K562 (cell line): ENCODE measurements at regions not wholly inside any gene's neighbourhood (a gene's known extent, or its start where the extent isn't known, plus 50 kb on each side); places are given as distances from the start of the nearest gene placed in this dataset.

ENCODE experiments used
- ATAC-seq: fragments of 200-7000 bp; cut with Tn5 transposase; 3 replicates; pipeline ENCODE4 v1.9.1; 2020; ENCODE audit warnings: moderate library complexity
- BruUV-seq: library from RNA; stranded (reverse); fragments of 400-500 nt; replicated peaks from 2 replicates; lab custom pipeline; 2021; lab: Mats Ljungman, UMichigan
- CTCF ChIA-PET: fragments of 300-600 bp; formaldehyde crosslinking; extraction: SDS; loops from one replicate; lab custom pipeline; 2021; ENCODE audit warnings: low intra/inter-chr PET ratio; lab: Yijun Ruan, JAX
- POLR2A ChIA-PET: fragments of 300-600, 350-650 bp; sonication (Branson Sonifier 250); formaldehyde crosslinking; extraction: SDS; loops from one replicate; lab custom pipeline; 2021; ENCODE audit warnings: antibody characterized with exemption, inconsistent platforms; lab: Yijun Ruan, JAX
- DNase-seq, 4 experiments: peaks; one replicate each; pipeline versions ENCODE4 v3.0.0 to v3.0.0-alpha.2; 2011 to 2018; ENCODE audit warnings: low spot score in 3 of 4, mixed read lengths in 3 of 4; ENCODE audit errors: extremely low read depth in 1 of 4
- FAIRE-seq: peaks from 2 replicates; lab custom pipeline; 2011; peaks lifted over from hg19 to GRCh38; lab: Jason Lieb, UNC
- H2AFZ ChIP-seq: 2 replicates; pipeline ENCODE4 v1.6.0; 2011; ENCODE audit warnings: low read depth, low read length, control low read depth, inconsistent platforms
- H3K27ac ChIP-seq: fragments of 200-600 bp; 3 replicates; pipeline ENCODE4 v1.8.0; 2011; ENCODE audit warnings: low read depth, mild to moderate bottlenecking, control low read depth, inconsistent platforms, low read length, moderate library complexity, mixed read lengths; ENCODE audit errors: extremely low read depth
- H3K27me3 ChIP-seq, 2 experiments: fragments of 300-600 bp in 1 of 2; 2 replicates in 1 of 2; 3 replicates in 1 of 2; pipeline versions ENCODE4 v1.6.0 to v1.8.0; 2011; ENCODE audit warnings: inconsistent platforms in 2 of 2, low read length in 2 of 2, mild to moderate bottlenecking in 1 of 2, mixed read lengths in 1 of 2, moderate library complexity in 1 of 2; ENCODE audit not compliant: control insufficient read depth in 2 of 2, insufficient read depth in 2 of 2
- H3K36me3 ChIP-seq: fragments of 300-600 bp; 3 replicates; pipeline ENCODE4 v1.8.0; 2011; ENCODE audit warnings: mild to moderate bottlenecking, low read length, inconsistent platforms; ENCODE audit not compliant: control insufficient read depth, insufficient read depth
- H3K4me1 ChIP-seq, 2 experiments: fragments of 200-600 bp in 1 of 2; replicated peaks in 1 of 2; 2 replicates in 1 of 2; 3 replicates in 1 of 2; pipeline versions ENCODE4 v1.5.1 to v1.8.0; 2011; ENCODE audit warnings: inconsistent platforms in 2 of 2, low read length in 2 of 2, mild to moderate bottlenecking in 1 of 2, mixed read lengths in 1 of 2, moderate library complexity in 1 of 2; ENCODE audit not compliant: control insufficient read depth in 2 of 2, insufficient read depth in 2 of 2
- H3K4me2 ChIP-seq: 2 replicates; pipeline ENCODE4 v1.6.1; 2011; ENCODE audit warnings: low read length, control low read depth, inconsistent platforms, mixed read lengths; ENCODE audit not compliant: insufficient read depth
- H3K4me3 ChIP-seq: fragments of 200-600 bp; sonication (generic), shearing (Covaris generic); 2 replicates; pipeline ENCODE4 v1.5.1; 2016; ENCODE audit warnings: control low read depth, inconsistent platforms
- H3K79me2 ChIP-seq: fragments of 200-600 bp; 3 replicates; pipeline ENCODE4 v1.8.0; 2011; ENCODE audit warnings: low read length, inconsistent platforms; ENCODE audit not compliant: control insufficient read depth, insufficient read depth
- H3K9ac ChIP-seq, 2 experiments: 2 replicates each; pipeline versions ENCODE4 v1.6.0 to v1.6.1; 2011; ENCODE audit warnings: low read depth in 2 of 2, low read length in 2 of 2, control low read depth in 1 of 2, inconsistent platforms in 1 of 2, mild to moderate bottlenecking in 1 of 2, mixed read lengths in 1 of 2; ENCODE audit not compliant: insufficient read depth in 1 of 2
- H3K9me1 ChIP-seq: one replicate; pipeline ENCODE4 v1.6.0; 2011; ENCODE audit warnings: inconsistent platforms, mild to moderate bottlenecking, low read length, moderate library complexity; ENCODE audit not compliant: control insufficient read depth, insufficient read depth
- H3K9me3 ChIP-seq: replicated peaks from 2 replicates; pipeline ENCODE4 v1.5.1; 2011; ENCODE audit warnings: low read depth, low read length, inconsistent platforms; ENCODE audit not compliant: control insufficient read depth, insufficient read depth
- H4K20me1 ChIP-seq: replicated peaks from 2 replicates; pipeline ENCODE4 v1.6.1; 2011; ENCODE audit warnings: low read length, inconsistent platforms, mixed read lengths; ENCODE audit not compliant: control insufficient read depth, insufficient read depth
- CEBPB ChIP-seq: fragments of 450-650 bp; IDR thresholded peaks from 2 replicates; pipeline ENCODE4 v1.6.1; 2016; ENCODE audit warnings: missing genetic modification characterization, missing compliant biosample characterization
- FOXK1 ChIP-seq: sonication (generic); formaldehyde crosslinking; IDR thresholded peaks from 2 replicates; pipeline ENCODE4 v1.8.0; 2022; ENCODE audit warnings: missing genetic modification reagents, mild to moderate bottlenecking, borderline replicate concordance
- KDM5B ChIP-seq: fragments of 200-600 bp; sonication (generic); IDR thresholded peaks from 2 replicates; pipeline ENCODE4 v1.6.1; 2012; ENCODE audit warnings: low read depth, mild to moderate bottlenecking, moderate library complexity, low read length, control low read depth, inconsistent platforms; ENCODE audit not compliant: insufficient replicate concordance
- MTA3 ChIP-seq: fragments of 450-650 bp; formaldehyde crosslinking; IDR thresholded peaks from 2 replicates; pipeline ENCODE4 v1.6.1; 2017; ENCODE audit warnings: mild to moderate bottlenecking, borderline replicate concordance
- NR3C1 ChIP-seq: sonication (generic); formaldehyde crosslinking; IDR thresholded peaks from 2 replicates; pipeline ENCODE4 v1.8.1; 2022; ENCODE audit warnings: missing genetic modification reagents
- POLR2H ChIP-seq: IDR thresholded peaks from 2 replicates; pipeline ENCODE4 v1.6.1; 2016; ENCODE audit warnings: missing genetic modification characterization, low read depth, mild to moderate bottlenecking, control low read depth, missing compliant biosample characterization, moderate library complexity
- SIN3B ChIP-seq: fragments of 450-650 bp; IDR thresholded peaks from 2 replicates; pipeline ENCODE4 v1.6.1; 2017; ENCODE audit warnings: low read depth, mild to moderate bottlenecking, moderate library complexity
- SLC30A9 ChIP-seq: fragments of 250-450 bp; sonication (Bioruptor Pico); IDR thresholded peaks from 2 replicates; pipeline ENCODE4 v1.8.0; 2022; ENCODE audit warnings: mild to moderate bottlenecking, moderate library complexity
- SMAD3 ChIP-seq: fragments of 450-650 bp; formaldehyde crosslinking; conservative IDR thresholded peaks from 2 replicates; pipeline ENCODE4 v1.4.0; 2020; ENCODE audit warnings: mild to moderate bottlenecking
- ZNF324 ChIP-seq: fragments of 250-450 bp; sonication (Bioruptor Pico); IDR thresholded peaks from 2 replicates; pipeline ENCODE4 v1.4.0; 2020; ENCODE audit warnings: mild to moderate bottlenecking
- ZNF583 ChIP-seq: fragments of 250-450 bp; sonication (Bioruptor Pico); IDR thresholded peaks from 2 replicates; pipeline ENCODE4 v1.4.0; 2020
- WGBS: fragments of 100-300 bp; shearing (Covaris generic); methylation state at CpG from one replicate; pipeline ENCODE4 v1.1.6; 2016; ENCODE audit warnings: low coverage, mixed read lengths; ENCODE audit not compliant: insufficient coverage; ENCODE audit errors: missing lambda C conversion rate; 5-methylcytosine and 5-hydroxymethylcytosine counted together
- in situ Hi-C: fragments of 300-500 bp; cut with MboI; formaldehyde crosslinking; loops from 4 replicates; pipeline ENCODE4 v1.15.0; 2018; ENCODE audit warnings: inconsistent platforms, mixed read lengths
- intact Hi-C: fragments of 100-400 bp; cut with micrococcal nuclease; formaldehyde crosslinking; loops from 2 replicates; pipeline ENCODE4 v1.14.2; 2022
- TF ChIP-seq, protein P1 (sequence below): fragments of 200-800 bp; sonication (Bioruptor generic); IDR thresholded peaks from 2 replicates; pipeline ENCODE4 v1.6.1; 2016; ENCODE audit warnings: missing genetic modification characterization, missing compliant biosample characterization
- TF ChIP-seq, protein P2 (sequence below): fragments of 250-450 bp; sonication (Bioruptor Pico); IDR thresholded peaks from 2 replicates; pipeline ENCODE4 v1.6.1; 2021; ENCODE audit warnings: mild to moderate bottlenecking

DNA sequence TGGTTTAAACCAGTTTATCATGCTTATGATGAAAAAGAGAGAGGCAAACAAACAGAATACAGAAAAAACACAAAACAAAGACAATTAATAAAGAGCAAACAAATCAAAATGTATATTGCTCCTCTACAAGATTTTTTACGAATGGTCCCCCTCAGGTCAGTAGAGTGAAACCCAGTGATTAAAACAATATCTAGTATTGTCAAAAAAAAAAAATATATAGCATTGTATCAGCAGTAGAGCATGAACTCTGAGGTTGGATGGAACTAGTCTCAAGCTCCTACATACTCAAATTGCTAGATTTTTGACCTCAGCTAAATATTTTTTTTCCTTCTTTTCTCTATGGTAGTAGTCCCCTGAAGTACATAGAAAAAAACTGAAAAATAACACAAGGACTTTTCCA, 290.3 kb upstream of the LUZP2 start:
- 0% methylated on average over 1 of the region's 1 CpG for WGBS
- no peak for FAIRE-seq
- Histone ChIP-seq H2AFZ (no peak overlapping the region), H3K9me3 (no peaks in the 10 kb centered on the region), H3K9ac (no peak overlapping the region), H4K20me1 (no peaks in the 10 kb centered on the region), H3K9me1 (no peaks in the 10 kb centered on the region), H3K79me2 (no peaks in the 10 kb centered on the region), H3K4me3 (no peak overlapping the region), H3K27me3 (no peaks in the 10 kb centered on the region), H3K4me2 (no peak overlapping the region), H3K4me1 (no peaks in the 10 kb centered on the region), H3K27ac (no peak overlapping the region), H3K36me3 (no peaks in the 10 kb centered on the region)
- BruUV-seq = no TSS peak
- intact Hi-C loops = no loop called here
- TF ChIP-seq KDM5B (no peak), SLC30A9 (CRISPR knock-in tag) (no peak), ZNF583 (no peak), SMAD3 (no peak), POLR2H (tag) (no peak), MTA3 (no peak), NR3C1 (no peak), ZNF324 (CRISPR knock-in tag) (no peak), CEBPB (tag) (no peak), SIN3B (no peak), FOXK1 (CRISPR knock-in tag) (no peak)
- TF ChIP-seq, protein P1, sequence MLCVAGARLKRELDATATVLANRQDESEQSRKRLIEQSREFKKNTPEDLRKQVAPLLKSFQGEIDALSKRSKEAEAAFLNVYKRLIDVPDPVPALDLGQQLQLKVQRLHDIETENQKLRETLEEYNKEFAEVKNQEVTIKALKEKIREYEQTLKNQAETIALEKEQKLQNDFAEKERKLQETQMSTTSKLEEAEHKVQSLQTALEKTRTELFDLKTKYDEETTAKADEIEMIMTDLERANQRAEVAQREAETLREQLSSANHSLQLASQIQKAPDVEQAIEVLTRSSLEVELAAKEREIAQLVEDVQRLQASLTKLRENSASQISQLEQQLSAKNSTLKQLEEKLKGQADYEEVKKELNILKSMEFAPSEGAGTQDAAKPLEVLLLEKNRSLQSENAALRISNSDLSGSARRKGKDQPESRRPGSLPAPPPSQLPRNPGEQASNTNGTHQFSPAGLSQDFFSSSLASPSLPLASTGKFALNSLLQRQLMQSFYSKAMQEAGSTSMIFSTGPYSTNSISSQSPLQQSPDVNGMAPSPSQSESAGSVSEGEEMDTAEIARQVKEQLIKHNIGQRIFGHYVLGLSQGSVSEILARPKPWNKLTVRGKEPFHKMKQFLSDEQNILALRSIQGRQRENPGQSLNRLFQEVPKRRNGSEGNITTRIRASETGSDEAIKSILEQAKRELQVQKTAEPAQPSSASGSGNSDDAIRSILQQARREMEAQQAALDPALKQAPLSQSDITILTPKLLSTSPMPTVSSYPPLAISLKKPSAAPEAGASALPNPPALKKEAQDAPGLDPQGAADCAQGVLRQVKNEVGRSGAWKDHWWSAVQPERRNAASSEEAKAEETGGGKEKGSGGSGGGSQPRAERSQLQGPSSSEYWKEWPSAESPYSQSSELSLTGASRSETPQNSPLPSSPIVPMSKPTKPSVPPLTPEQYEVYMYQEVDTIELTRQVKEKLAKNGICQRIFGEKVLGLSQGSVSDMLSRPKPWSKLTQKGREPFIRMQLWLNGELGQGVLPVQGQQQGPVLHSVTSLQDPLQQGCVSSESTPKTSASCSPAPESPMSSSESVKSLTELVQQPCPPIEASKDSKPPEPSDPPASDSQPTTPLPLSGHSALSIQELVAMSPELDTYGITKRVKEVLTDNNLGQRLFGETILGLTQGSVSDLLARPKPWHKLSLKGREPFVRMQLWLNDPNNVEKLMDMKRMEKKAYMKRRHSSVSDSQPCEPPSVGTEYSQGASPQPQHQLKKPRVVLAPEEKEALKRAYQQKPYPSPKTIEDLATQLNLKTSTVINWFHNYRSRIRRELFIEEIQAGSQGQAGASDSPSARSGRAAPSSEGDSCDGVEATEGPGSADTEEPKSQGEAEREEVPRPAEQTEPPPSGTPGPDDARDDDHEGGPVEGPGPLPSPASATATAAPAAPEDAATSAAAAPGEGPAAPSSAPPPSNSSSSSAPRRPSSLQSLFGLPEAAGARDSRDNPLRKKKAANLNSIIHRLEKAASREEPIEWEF = no peak
- TF ChIP-seq, protein P2, sequence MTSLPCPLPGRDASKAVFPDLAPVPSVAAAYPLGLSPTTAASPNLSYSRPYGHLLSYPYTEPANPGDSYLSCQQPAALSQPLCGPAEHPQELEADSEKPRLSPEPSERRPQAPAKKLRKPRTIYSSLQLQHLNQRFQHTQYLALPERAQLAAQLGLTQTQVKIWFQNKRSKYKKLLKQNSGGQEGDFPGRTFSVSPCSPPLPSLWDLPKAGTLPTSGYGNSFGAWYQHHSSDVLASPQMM = no peak
- POLR2A ChIA-PET = no interaction called here
- DNase-seq = no peak
- CTCF ChIA-PET = no interaction called here
- no peak for ATAC-seq
- in situ Hi-C loops = no loop called here
